CD4-positive, CD25-positive, alpha-beta regulatory T cell (primary cell): ENCODE measurements at regions not wholly inside any gene's neighbourhood (a gene's known extent, or its start where the extent isn't known, plus 50 kb on each side); places are given as distances from the start of the nearest gene placed in this dataset.
A peak's percentile ranks its signal among the peaks of the same experiment; 100 is the strongest.

Experiments
- ATAC-seq, 2 donors: fragments of 150-1000 bp; cut with Tn5 transposase; one replicate each; pipeline ENCODE4 v1.10.0; 2021; ENCODE audit warnings: low read depth in 2 of 2, moderate number of reproducible peaks in 2 of 2, moderate library complexity in 1 of 2
- DNase-seq, 3 donors: peaks; one replicate each; pipeline versions ENCODE4 v3.0.0 to v3.0.0-alpha.2; 2012 to 2022; ENCODE audit warnings: mixed read lengths in 1 of 3
- H3K27ac ChIP-seq: one replicate; pipeline ENCODE4 v1.7.0; 2013; ENCODE audit warnings: mild to moderate bottlenecking, low read length; ENCODE audit not compliant: insufficient read depth, poor library complexity, severe bottlenecking
- H3K27me3 ChIP-seq: one replicate; pipeline ENCODE4 v1.7.0; 2013; ENCODE audit warnings: low read length; ENCODE audit not compliant: control insufficient read depth, insufficient read depth
- H3K36me3 ChIP-seq: one replicate; pipeline ENCODE4 v1.7.0; 2013; ENCODE audit warnings: mild to moderate bottlenecking, low read length, moderate library complexity; ENCODE audit not compliant: control insufficient read depth, insufficient read depth
- H3K4me1 ChIP-seq: 2 replicates; pipeline ENCODE4 v1.7.0; 2013; ENCODE audit warnings: mild to moderate bottlenecking, low read length; ENCODE audit not compliant: insufficient read depth, control insufficient read depth, poor library complexity, severe bottlenecking
- H3K4me3 ChIP-seq: one replicate; pipeline ENCODE4 v1.7.0; 2013; ENCODE audit warnings: low read depth, mild to moderate bottlenecking, low read length, moderate library complexity
- H3K9me3 ChIP-seq, 2 experiments: 1 replicate in 1 of 2; 2 replicates in 1 of 2; pipeline ENCODE4 v1.7.0; 2013; ENCODE audit warnings: low read length in 2 of 2, mild to moderate bottlenecking in 1 of 2, moderate library complexity in 1 of 2; ENCODE audit not compliant: control insufficient read depth in 2 of 2
- H3K27ac Mint-ChIP-seq, 3 donors: one replicate each; pipeline ENCODE4 v1.8.0; 2020 to 2022; ENCODE audit warnings: mild to moderate bottlenecking in 3 of 3, mixed read lengths in 3 of 3, moderate library complexity in 2 of 3
- H3K27me3 Mint-ChIP-seq: one replicate; pipeline ENCODE4 v1.8.0; 2022; ENCODE audit warnings: mild to moderate bottlenecking, mixed read lengths
- H3K36me3 Mint-ChIP-seq: one replicate; pipeline ENCODE4 v1.8.0; 2020; ENCODE audit warnings: mixed read lengths
- H3K4me1 Mint-ChIP-seq, 4 donors: one replicate each; pipeline ENCODE4 v1.8.0; 2020 to 2022; ENCODE audit warnings: mixed read lengths in 4 of 4, mild to moderate bottlenecking in 1 of 4
- H3K4me3 Mint-ChIP-seq, 4 donors: one replicate each; pipeline ENCODE4 v1.8.0; 2020 to 2022; ENCODE audit warnings: mild to moderate bottlenecking in 4 of 4, mixed read lengths in 4 of 4, moderate library complexity in 3 of 4
- H3K9me3 Mint-ChIP-seq, 7 donors: one replicate each; pipeline ENCODE4 v1.8.0; 2020 to 2022; ENCODE audit warnings: mixed read lengths in 7 of 7, mild to moderate bottlenecking in 3 of 7, moderate library complexity in 2 of 7

DNA sequence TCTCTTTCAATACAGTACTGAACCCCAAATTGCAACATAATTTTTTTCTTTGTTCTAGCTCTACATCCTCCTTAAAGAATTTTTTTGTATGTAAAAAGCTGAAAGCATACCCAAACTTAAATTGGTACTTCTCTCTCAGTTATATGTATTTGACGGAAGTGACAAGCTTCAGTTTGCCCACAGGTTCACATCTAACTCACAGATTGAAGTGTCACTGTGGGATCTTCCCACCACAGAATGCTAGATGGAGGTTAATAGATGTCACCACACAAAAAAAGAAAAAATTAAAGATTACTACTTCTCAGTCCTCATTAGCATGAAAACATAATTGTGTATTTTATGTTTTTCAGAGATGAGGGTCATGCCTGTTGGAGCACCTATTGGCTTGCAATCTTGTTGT is 150.9 kb upstream of the GHITM start:
- no peak overlapping the region for H3K27ac Mint-ChIP-seq
- Histone ChIP-seq H3K9me3 (no peaks in the 10 kb centered on the region), H3K27ac (no peak overlapping the region), H3K4me1 (no peaks in the 10 kb centered on the region), H3K36me3 (no peaks in the 10 kb centered on the region), H3K27me3 (no peaks in the 10 kb centered on the region), H3K4me3 (no peak overlapping the region)
- no peak overlapping the region for H3K4me3 Mint-ChIP-seq
- peaks cover 0 to 4% (median 0%) of the 10 kb centered on the region in 7 donors for H3K9me3 Mint-ChIP-seq
- ATAC-seq: no peak
- DNase-seq: no peak
- peaks cover 0 to 5% (median 0%) of the 10 kb centered on the region in 4 donors for H3K4me1 Mint-ChIP-seq
- H3K36me3 Mint-ChIP-seq: no peaks in the 10 kb centered on the region
- H3K27me3 Mint-ChIP-seq: no peaks in the 10 kb centered on the region

DNA sequence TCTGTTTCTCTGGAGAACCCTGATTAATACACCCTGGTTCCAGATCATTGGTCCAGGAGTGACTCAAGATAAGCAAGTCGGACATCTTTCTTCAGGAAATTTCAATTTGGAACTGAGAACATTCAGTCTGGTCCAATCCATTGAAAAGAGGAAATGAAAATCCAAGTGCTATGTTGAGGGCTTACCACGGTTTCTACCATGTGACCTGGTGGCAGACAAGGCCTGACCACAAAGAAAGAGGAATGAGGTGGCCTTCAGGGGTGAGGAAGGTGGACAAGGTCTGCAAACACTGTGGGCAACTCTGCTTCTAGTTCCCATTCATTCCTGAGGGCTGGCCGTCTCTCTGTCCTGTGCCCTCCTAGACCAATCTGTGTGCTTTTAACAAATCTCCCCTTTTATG is 149.2 kb upstream of the GHITM start:
- H3K4me3 Mint-ChIP-seq: no peak overlapping the region
- no peak overlapping the region for H3K27ac Mint-ChIP-seq
- DNase-seq (no peak), ATAC-seq (no peak)
- peaks cover 0 to 3% (median 0%) of the 10 kb centered on the region in 7 donors for H3K9me3 Mint-ChIP-seq
- Histone ChIP-seq H3K27ac (no peak overlapping the region), H3K4me1 (no peaks in the 10 kb centered on the region), H3K27me3 (no peaks in the 10 kb centered on the region), H3K9me3 (no peaks in the 10 kb centered on the region), H3K36me3 (no peaks in the 10 kb centered on the region), H3K4me3 (no peak overlapping the region)
- H3K4me1 Mint-ChIP-seq: peaks cover 0 to 5% (median 0%) of the 10 kb centered on the region in 4 donors
- H3K27me3 Mint-ChIP-seq: no peaks in the 10 kb centered on the region
- no peaks in the 10 kb centered on the region for H3K36me3 Mint-ChIP-seq

DNA sequence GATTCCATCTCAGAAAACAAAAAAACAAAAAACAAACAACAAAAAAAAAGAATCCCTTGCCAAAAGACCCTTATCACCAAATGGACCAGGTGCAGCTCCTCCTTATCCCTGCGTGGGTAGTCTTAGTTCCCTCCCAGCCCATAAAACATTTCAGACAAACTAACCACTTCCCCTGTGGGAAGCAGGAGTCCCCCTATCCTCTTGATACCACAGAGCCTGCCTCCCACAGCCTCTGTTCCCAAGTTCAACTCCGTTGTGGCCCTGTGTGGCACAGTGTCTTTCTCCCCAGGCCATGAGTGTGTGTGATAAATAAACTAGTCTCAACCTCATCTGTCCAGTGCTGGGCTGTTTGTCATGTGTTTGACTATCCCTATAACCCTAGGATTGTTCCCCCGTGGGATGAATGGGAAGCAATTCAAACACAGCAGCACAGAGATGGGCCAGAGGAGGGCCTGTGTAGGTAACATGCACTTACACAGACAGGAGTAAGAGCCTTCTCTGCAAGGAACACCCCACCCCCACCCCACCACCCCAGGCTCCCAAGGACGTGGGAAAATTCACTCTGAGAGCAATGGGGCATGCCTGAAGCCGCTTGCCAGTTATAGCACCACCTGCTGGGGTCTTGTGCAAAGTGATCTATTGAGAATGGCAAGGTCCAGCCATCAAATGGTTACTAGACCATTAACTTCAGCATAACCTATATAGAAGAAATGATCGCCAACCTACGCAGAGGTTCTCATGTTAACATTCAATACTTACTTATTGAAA is 147.1 kb upstream of the GHITM start:
- Mint-ChIP-seq H3K4me3 (no peak overlapping the region), H3K27me3 (peaks cover 4% of the 10 kb centered on the region), H3K9me3 (peaks cover 0 to 3% (median 0%) of the 10 kb centered on the region in 7 donors), H3K36me3 (no peaks in the 10 kb centered on the region), H3K27ac (peak overlapping the region in 1 of 3 donors; percentile 7), H3K4me1 (peaks cover 0 to 5% (median 0%) of the 10 kb centered on the region in 4 donors)
- H3K4me1 ChIP-seq: no peaks in the 10 kb centered on the region
- no peaks in the 10 kb centered on the region for H3K36me3 ChIP-seq
- H3K27me3 ChIP-seq: no peaks in the 10 kb centered on the region
- H3K9me3 ChIP-seq: no peaks in the 10 kb centered on the region
- ATAC-seq (no peak), DNase-seq (peak in 1 of 3 donors; percentile 1)
- no peak overlapping the region for H3K4me3 ChIP-seq
- H3K27ac ChIP-seq: no peak overlapping the region

GRCh38 chr10:83994325-83994724 is 145.0 kb upstream of the GHITM start:
- Histone ChIP-seq H3K9me3 (no peaks in the 10 kb centered on the region), H3K4me1 (no peaks in the 10 kb centered on the region), H3K4me3 (no peak overlapping the region), H3K27ac (no peak overlapping the region), H3K36me3 (no peaks in the 10 kb centered on the region), H3K27me3 (no peaks in the 10 kb centered on the region)
- H3K27ac Mint-ChIP-seq: no peak overlapping the region
- H3K9me3 Mint-ChIP-seq: peaks cover 0 to 3% (median 0%) of the 10 kb centered on the region in 7 donors
- H3K4me3 Mint-ChIP-seq: no peak overlapping the region
- no peaks in the 10 kb centered on the region for H3K36me3 Mint-ChIP-seq
- DNase-seq (no peak), ATAC-seq (no peak)
- H3K27me3 Mint-ChIP-seq: peaks cover 4% of the 10 kb centered on the region
- H3K4me1 Mint-ChIP-seq: peaks cover 0 to 5% (median 0%) of the 10 kb centered on the region in 4 donors

DNA sequence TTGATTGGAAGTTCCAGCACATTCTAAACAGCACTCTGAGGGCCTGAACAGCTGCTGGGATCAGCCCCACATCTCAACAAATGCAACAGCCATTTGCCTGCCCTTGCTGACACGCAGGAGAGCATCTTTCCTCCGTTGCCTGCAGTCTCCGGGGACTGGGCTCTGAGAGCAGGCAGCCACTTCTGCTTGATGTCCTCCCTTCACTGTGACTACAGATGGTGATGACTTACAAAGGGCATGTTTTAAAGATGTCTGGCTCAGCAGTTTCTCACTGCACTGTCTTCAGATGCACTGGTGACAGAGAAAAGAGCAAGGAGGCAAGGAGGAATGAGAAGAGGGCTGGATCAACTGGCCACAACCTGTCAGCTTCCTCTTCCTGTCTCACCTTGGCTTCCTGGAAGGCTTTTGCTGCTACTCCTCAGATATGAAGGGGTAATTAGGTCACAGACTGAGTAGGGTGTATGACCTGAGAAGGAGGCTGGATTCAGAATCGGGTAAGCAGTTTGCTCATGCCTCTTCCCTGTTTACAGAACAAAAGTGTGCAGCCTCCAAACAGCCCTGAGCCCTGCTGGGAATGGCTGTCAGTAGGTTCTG is 143.5 kb upstream of the GHITM start:
- Histone ChIP-seq H3K4me1 (no peaks in the 10 kb centered on the region), H3K9me3 (no peaks in the 10 kb centered on the region), H3K4me3 (no peak overlapping the region), H3K36me3 (no peaks in the 10 kb centered on the region), H3K27ac (no peak overlapping the region), H3K27me3 (peaks cover 2% of the 10 kb centered on the region)
- ATAC-seq: no peak
- H3K27me3 Mint-ChIP-seq: peaks cover 4% of the 10 kb centered on the region
- H3K36me3 Mint-ChIP-seq: no peaks in the 10 kb centered on the region
- peaks cover 0 to 2% (median 0%) of the 10 kb centered on the region in 7 donors for H3K9me3 Mint-ChIP-seq
- no peak overlapping the region for H3K27ac Mint-ChIP-seq
- peak overlapping the region in 1 of 4 donors; percentile 82 for H3K4me3 Mint-ChIP-seq
- H3K4me1 Mint-ChIP-seq: peaks cover 0 to 5% (median 0%) of the 10 kb centered on the region in 4 donors
- peak in 1 of 3 donors; percentile 2 for DNase-seq

GRCh38 chr10:84004221-84004620 is 135.1 kb upstream of the GHITM start:
- Histone ChIP-seq H3K27ac (no peak overlapping the region), H3K9me3 (no peaks in the 10 kb centered on the region), H3K27me3 (peaks cover 2% of the 10 kb centered on the region), H3K4me1 (no peaks in the 10 kb centered on the region), H3K36me3 (no peaks in the 10 kb centered on the region), H3K4me3 (no peak overlapping the region)
- no peak for ATAC-seq
- no peak overlapping the region for H3K27ac Mint-ChIP-seq
- no peaks in the 10 kb centered on the region for H3K27me3 Mint-ChIP-seq
- no peaks in the 10 kb centered on the region for H3K4me1 Mint-ChIP-seq
- H3K4me3 Mint-ChIP-seq: no peak overlapping the region
- DNase-seq: no peak
- H3K36me3 Mint-ChIP-seq: no peaks in the 10 kb centered on the region
- peaks cover 0 to 3% (median 0%) of the 10 kb centered on the region in 7 donors for H3K9me3 Mint-ChIP-seq

DNA sequence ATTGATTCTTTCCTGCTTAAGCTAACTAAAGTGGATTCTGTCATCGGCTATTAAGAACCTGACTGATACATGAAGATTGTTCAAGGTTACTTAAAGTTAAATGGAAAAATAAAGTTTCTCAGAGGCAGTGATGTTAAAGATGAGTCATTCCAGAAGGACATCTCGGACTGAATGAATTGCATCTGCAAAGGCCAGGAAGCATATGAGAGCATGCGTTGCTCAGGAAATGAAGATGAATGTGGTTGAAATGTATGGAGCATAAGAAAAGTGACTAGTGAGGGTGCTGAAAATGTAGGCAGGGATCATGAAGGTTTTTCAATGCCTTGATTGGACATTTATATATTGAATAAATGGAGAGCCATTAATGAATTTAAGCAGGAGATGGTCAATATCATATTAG is 133.9 kb upstream of the GHITM start:
- H3K27me3 Mint-ChIP-seq: no peaks in the 10 kb centered on the region
- Histone ChIP-seq H3K36me3 (no peaks in the 10 kb centered on the region), H3K4me3 (no peak overlapping the region), H3K27me3 (peaks cover 1% of the 10 kb centered on the region), H3K9me3 (no peaks in the 10 kb centered on the region), H3K27ac (no peak overlapping the region), H3K4me1 (no peaks in the 10 kb centered on the region)
- no peaks in the 10 kb centered on the region for H3K36me3 Mint-ChIP-seq
- peak overlapping the region in 1 of 3 donors; percentile 9 for H3K27ac Mint-ChIP-seq
- no peak overlapping the region for H3K4me3 Mint-ChIP-seq
- ATAC-seq: no peak
- peaks cover 0 to 3% (median 0%) of the 10 kb centered on the region in 7 donors for H3K9me3 Mint-ChIP-seq
- DNase-seq: no peak
- H3K4me1 Mint-ChIP-seq: no peaks in the 10 kb centered on the region

DNA sequence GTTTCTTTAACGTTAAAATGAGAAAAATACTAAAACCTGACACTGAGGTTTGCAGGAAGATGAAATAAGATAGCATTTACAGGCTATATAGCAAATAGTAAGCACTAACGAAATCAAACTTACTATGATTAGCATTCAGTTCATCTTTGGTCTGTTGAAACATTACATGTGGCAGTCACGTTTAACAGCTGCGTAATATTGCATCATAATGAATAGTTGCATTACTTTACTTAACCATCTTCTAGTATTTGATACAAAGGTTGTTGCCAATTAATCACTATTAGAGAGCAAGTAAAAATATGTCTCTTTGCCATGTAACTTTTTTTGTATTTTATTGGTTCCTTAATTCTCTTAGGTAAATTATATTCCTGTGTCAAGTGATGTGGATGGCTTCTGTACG is 131.8 kb upstream of the GHITM start:
- no peaks in the 10 kb centered on the region for H3K27me3 ChIP-seq
- Mint-ChIP-seq H3K4me3 (no peak overlapping the region), H3K27me3 (no peaks in the 10 kb centered on the region), H3K9me3 (peaks cover 0 to 2% (median 0%) of the 10 kb centered on the region in 7 donors), H3K27ac (no peak overlapping the region), H3K4me1 (no peaks in the 10 kb centered on the region), H3K36me3 (no peaks in the 10 kb centered on the region)
- H3K4me1 ChIP-seq: no peaks in the 10 kb centered on the region
- no peak for ATAC-seq
- H3K9me3 ChIP-seq: no peaks in the 10 kb centered on the region
- H3K36me3 ChIP-seq: no peaks in the 10 kb centered on the region
- H3K4me3 ChIP-seq: no peak overlapping the region
- no peak for DNase-seq
- no peak overlapping the region for H3K27ac ChIP-seq
